ENCODE measurements at regions not wholly inside any gene's neighbourhood (a gene's known extent, or its start where the extent isn't known, plus 50 kb on each side); places are given as distances from the start of the nearest gene placed in this dataset.

DNA sequence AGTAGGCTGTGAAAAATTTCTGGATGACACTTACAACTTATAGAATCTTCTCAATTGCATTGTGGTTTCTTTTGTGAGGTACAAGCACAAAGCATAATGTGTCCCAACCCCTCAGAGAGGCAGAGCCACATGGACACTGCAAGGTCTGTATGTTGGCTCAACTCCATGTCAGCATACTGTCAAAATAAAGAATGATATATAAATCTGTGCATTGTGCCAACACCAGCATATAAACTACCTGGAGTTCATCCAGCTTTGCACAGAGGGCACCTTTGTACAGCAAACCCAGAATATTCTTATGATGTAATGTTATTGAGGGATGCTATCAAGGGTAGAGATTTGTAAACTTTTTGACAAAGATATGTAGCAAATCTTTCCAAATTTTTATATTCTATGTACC is 1065.8 kb upstream of the MIR17HG start:
- Histone ChIP-seq H3K4me1 (no peaks in the 10 kb centered on the region), H3K27ac (no peak overlapping the region), H3K36me3 (no peaks in the 10 kb centered on the region), H3K4me3 (no peak overlapping the region), H3K27me3 (no peaks in the 10 kb centered on the region), H3K9me3 (no peaks in the 10 kb centered on the region)
- intact Hi-C loops (cut with DNase I) = no loop called here
- TF ChIP-seq POLR2AphosphoS5 (IDR thresholded peaks at IDR 0.05; ENCODE audit: insufficient read depth in 1 of 2, low read depth in 1 of 2) (no peak), POLR2A (IDR thresholded peaks at IDR 0.05) (no peak)
- TF ChIP-seq, protein P1, sequence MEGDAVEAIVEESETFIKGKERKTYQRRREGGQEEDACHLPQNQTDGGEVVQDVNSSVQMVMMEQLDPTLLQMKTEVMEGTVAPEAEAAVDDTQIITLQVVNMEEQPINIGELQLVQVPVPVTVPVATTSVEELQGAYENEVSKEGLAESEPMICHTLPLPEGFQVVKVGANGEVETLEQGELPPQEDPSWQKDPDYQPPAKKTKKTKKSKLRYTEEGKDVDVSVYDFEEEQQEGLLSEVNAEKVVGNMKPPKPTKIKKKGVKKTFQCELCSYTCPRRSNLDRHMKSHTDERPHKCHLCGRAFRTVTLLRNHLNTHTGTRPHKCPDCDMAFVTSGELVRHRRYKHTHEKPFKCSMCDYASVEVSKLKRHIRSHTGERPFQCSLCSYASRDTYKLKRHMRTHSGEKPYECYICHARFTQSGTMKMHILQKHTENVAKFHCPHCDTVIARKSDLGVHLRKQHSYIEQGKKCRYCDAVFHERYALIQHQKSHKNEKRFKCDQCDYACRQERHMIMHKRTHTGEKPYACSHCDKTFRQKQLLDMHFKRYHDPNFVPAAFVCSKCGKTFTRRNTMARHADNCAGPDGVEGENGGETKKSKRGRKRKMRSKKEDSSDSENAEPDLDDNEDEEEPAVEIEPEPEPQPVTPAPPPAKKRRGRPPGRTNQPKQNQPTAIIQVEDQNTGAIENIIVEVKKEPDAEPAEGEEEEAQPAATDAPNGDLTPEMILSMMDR (IDR thresholded peaks at IDR 0.05) = no peak
- DNase-seq (ENCODE audit: extremely low spot score in 2 of 2) = no peak

DNA sequence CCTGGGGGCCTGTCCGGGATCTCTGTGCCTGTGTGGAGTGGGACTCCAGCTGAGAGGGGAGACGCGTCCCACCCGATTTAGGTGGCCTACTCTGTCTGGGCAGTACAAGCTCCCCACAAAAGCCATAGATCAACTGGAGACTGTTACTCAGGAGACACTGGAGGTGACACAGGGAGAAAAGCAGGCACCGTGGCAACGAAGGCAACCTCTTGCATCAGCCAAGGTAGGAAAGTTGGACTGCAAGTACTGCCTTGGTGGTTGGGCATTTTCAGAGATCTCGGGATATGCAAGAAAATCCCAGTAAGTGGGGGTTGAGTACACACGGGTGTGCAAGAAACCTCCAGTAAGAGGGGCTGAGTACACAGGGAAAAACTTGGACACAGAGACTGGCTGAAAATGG is 1060.0 kb upstream of the MIR17HG start:
- no peak for DNase-seq (ENCODE audit: extremely low spot score in 2 of 2)
- intact Hi-C loops (cut with DNase I) = no loop called here
- TF ChIP-seq POLR2AphosphoS5 (IDR thresholded peaks at IDR 0.05; ENCODE audit: insufficient read depth in 1 of 2, low read depth in 1 of 2) (no peak), POLR2A (IDR thresholded peaks at IDR 0.05) (no peak)
- TF ChIP-seq, protein P1 (IDR thresholded peaks at IDR 0.05) = no peak
- H3K9me3 ChIP-seq = no peaks in the 10 kb centered on the region
- no peak overlapping the region for H3K27ac ChIP-seq
- no peaks in the 10 kb centered on the region for H3K36me3 ChIP-seq
- H3K4me1 ChIP-seq = no peaks in the 10 kb centered on the region
- no peak overlapping the region for H3K4me3 ChIP-seq
- no peaks in the 10 kb centered on the region for H3K27me3 ChIP-seq

DNA sequence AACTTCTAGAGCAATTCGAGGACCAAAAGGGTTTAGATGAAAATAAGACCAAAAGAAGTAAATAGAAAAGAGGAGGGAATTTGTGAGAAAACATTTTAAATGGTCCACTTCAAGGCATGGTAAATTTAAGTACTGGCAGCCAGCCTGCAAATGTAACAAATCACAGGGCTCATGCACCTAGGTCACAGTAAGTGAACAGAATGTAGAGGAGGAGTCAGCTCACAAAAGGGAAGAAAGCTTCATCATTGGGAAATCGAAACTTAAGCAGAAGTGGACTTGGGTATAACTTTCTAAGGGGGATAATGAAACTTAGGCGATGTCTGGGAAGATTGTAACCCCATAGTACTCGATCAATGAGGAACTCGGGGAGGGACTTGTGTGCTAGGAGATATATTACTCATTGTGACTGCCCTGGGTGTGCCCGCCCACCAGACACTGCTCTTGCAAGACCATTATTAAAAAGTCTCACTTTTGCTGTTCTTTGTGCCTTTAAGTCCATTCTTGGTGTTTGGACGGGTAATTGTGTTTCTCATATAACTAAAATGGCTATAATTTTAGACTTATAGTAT is 1053.6 kb upstream of the MIR17HG start:
- Histone ChIP-seq H3K27ac (no peak overlapping the region), H3K4me3 (no peak overlapping the region), H3K9me3 (no peaks in the 10 kb centered on the region), H3K27me3 (no peaks in the 10 kb centered on the region), H3K36me3 (no peaks in the 10 kb centered on the region), H3K4me1 (no peaks in the 10 kb centered on the region)
- intact Hi-C loops (cut with DNase I) = no loop called here
- TF ChIP-seq POLR2A (IDR thresholded peaks at IDR 0.05) (no peak), POLR2AphosphoS5 (IDR thresholded peaks at IDR 0.05; ENCODE audit: insufficient read depth in 1 of 2, low read depth in 1 of 2) (no peak)
- TF ChIP-seq, protein P1 (IDR thresholded peaks at IDR 0.05) = no peak
- no peak for DNase-seq (ENCODE audit: extremely low spot score in 2 of 2)

DNA sequence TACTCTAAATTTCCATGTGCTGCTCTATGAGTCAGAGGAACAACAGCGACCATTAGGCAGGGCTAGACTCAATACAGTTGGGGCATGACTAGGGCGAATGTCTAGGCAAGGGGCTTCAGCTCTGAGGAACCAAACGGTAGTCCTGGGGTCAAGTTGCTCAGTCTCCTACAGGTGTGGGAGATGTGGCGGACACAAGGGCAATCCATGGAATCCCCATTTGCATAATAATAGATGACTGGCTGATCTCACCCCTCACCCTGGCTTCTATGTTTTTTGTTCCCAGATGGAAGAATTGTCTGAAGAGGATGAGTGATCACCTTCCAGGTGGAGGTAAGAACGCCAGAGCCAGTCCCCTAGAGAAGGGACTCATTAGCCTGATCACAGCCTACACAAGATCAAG is 1048.2 kb upstream of the MIR17HG start:
- TF ChIP-seq POLR2AphosphoS5 (IDR thresholded peaks at IDR 0.05; ENCODE audit: insufficient read depth in 1 of 2, low read depth in 1 of 2) = no peak
- TF ChIP-seq, protein P1 (IDR thresholded peaks at IDR 0.05) = no peak
- TF ChIP-seq POLR2A (IDR thresholded peaks at IDR 0.05) = no peak
- Histone ChIP-seq H3K4me3 (no peak overlapping the region), H3K9me3 (no peaks in the 10 kb centered on the region), H3K36me3 (no peaks in the 10 kb centered on the region), H3K27me3 (no peaks in the 10 kb centered on the region), H3K27ac (no peak overlapping the region), H3K4me1 (no peaks in the 10 kb centered on the region)
- no peak for DNase-seq (ENCODE audit: extremely low spot score in 2 of 2)
- intact Hi-C loops (cut with DNase I) = no loop called here

DNA sequence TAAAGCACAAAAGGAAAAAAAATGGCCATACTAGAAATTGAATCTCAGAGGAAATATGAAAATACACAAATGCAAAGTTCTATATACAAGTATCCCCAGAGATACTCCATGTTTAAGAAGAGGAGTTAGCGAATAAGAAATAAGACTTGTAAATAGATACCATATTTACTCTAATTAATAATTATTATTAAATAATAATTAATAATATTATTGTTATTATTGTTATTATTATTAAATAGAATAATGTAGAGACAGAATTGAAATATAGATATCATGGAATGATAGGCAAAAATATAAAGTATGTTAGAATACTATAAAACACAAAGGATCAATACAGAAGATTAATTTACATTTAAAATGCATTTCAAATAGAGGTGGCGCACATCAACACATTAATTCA is 1047.5 kb upstream of the MIR17HG start:
- no peaks in the 10 kb centered on the region for H3K27me3 ChIP-seq
- no peak for DNase-seq (ENCODE audit: extremely low spot score in 2 of 2)
- intact Hi-C loops (cut with DNase I) = no loop called here
- no peaks in the 10 kb centered on the region for H3K4me1 ChIP-seq
- TF ChIP-seq, protein P1 (IDR thresholded peaks at IDR 0.05) = no peak
- no peaks in the 10 kb centered on the region for H3K36me3 ChIP-seq
- no peak overlapping the region for H3K27ac ChIP-seq
- no peaks in the 10 kb centered on the region for H3K9me3 ChIP-seq
- H3K4me3 ChIP-seq = no peak overlapping the region

All from vagina (tissue), 2 donors.